ENCODE measurements at regions not wholly inside any gene's neighbourhood (a gene's known extent, or its start where the extent isn't known, plus 50 kb on each side); places are given as distances from the start of the nearest gene placed in this dataset.

DNA sequence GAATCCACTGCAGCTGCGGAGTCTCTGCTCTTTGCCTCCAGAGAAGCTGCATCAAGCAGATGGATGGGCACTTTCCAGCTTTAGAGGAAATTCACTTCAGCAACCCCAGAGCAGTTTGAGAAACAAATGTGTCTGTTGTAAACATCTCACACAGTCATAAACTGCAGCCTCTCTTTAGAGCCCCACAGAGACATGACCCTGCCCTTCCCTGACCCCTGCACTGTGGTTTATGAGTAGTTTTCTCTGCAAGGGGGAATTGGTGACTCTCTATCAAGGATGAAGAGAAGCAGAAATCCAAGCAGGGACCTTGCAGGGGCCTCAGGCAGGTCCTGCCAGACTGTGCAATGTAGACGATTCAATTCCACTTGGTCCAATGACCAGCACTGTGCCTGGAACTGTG is 160.2 kb downstream of the SH2D4B start:
- no peaks in the 10 kb centered on the region for H3K4me1 ChIP-seq
- H3K4me3 ChIP-seq, result no peak overlapping the region
- intact Hi-C loops (cut with DNase I; ENCODE audit: low total_unique reads), result no loop called here
- no peaks in the 10 kb centered on the region for H3K36me3 ChIP-seq
- TF ChIP-seq POLR2A (IDR thresholded peaks at IDR 0.05), result no peak
- TF ChIP-seq, protein P1, sequence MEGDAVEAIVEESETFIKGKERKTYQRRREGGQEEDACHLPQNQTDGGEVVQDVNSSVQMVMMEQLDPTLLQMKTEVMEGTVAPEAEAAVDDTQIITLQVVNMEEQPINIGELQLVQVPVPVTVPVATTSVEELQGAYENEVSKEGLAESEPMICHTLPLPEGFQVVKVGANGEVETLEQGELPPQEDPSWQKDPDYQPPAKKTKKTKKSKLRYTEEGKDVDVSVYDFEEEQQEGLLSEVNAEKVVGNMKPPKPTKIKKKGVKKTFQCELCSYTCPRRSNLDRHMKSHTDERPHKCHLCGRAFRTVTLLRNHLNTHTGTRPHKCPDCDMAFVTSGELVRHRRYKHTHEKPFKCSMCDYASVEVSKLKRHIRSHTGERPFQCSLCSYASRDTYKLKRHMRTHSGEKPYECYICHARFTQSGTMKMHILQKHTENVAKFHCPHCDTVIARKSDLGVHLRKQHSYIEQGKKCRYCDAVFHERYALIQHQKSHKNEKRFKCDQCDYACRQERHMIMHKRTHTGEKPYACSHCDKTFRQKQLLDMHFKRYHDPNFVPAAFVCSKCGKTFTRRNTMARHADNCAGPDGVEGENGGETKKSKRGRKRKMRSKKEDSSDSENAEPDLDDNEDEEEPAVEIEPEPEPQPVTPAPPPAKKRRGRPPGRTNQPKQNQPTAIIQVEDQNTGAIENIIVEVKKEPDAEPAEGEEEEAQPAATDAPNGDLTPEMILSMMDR (IDR thresholded peaks at IDR 0.05), result no peak
- DNase-seq, result no peak
- H3K9me3 ChIP-seq, result no peaks in the 10 kb centered on the region
- no peak overlapping the region for H3K27ac ChIP-seq
- no peaks in the 10 kb centered on the region for H3K27me3 ChIP-seq

DNA sequence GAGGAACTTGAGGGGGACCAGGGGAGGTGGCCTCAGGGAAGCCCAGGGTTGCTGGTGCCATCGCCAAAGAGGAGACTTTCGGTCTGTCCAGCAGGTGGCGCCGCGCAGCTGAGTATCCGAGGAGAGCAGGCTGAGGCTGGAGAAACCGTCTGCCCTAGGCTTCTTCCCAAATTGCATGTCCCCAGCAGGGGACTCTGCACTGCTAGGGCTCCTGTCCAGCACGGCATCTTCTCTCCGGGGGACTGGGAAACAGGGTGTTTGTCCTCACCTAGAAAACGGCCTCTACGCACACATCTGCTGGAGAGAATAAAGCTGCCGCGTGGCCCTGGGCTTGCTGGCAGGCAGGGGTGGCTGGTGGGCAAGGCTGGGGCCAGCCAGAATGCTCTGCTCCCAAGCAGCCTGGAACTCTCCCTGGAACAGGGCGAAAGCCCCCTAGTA is 161.9 kb downstream of the SH2D4B start:
- no peaks in the 10 kb centered on the region for H3K27me3 ChIP-seq
- no peaks in the 10 kb centered on the region for H3K4me1 ChIP-seq
- TF ChIP-seq, protein P1 (IDR thresholded peaks at IDR 0.05), result peak; percentile 65 to 71 (median 68)
- TF ChIP-seq POLR2A (IDR thresholded peaks at IDR 0.05), result no peak
- no peak overlapping the region for H3K4me3 ChIP-seq
- no peaks in the 10 kb centered on the region for H3K36me3 ChIP-seq
- no peak overlapping the region for H3K27ac ChIP-seq
- intact Hi-C loops (cut with DNase I; ENCODE audit: low total_unique reads), result no loop called here
- DNase-seq, result peak; percentile 55 to 67
- no peaks in the 10 kb centered on the region for H3K9me3 ChIP-seq

DNA sequence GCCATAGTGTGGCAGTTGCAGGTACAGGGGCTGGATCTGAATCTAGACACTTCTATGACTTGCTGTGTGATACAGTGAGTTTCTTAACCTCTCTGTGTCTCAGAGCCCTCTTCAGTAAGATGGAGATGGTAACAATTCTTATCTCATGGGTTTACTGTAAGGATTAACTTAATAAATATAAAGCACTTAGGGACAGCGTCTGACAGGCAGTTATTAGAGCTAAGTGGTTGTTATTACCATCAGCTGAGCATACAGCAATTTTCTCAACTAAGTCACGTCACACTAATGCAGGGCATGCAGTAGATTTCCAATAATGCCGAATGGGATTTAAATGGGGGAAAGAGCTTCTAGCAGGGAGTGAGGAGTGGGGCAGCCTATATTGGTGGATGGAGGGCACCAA is 162.6 kb downstream of the SH2D4B start:
- no peaks in the 10 kb centered on the region for H3K27me3 ChIP-seq
- H3K27ac ChIP-seq, result no peak overlapping the region
- H3K4me1 ChIP-seq, result no peaks in the 10 kb centered on the region
- no peaks in the 10 kb centered on the region for H3K36me3 ChIP-seq
- no peak for TF ChIP-seq POLR2A (IDR thresholded peaks at IDR 0.05)
- TF ChIP-seq, protein P1 (IDR thresholded peaks at IDR 0.05), result no peak
- no peak for DNase-seq
- intact Hi-C loops (cut with DNase I; ENCODE audit: low total_unique reads), result no loop called here
- H3K4me3 ChIP-seq, result no peak overlapping the region
- H3K9me3 ChIP-seq, result no peaks in the 10 kb centered on the region

DNA sequence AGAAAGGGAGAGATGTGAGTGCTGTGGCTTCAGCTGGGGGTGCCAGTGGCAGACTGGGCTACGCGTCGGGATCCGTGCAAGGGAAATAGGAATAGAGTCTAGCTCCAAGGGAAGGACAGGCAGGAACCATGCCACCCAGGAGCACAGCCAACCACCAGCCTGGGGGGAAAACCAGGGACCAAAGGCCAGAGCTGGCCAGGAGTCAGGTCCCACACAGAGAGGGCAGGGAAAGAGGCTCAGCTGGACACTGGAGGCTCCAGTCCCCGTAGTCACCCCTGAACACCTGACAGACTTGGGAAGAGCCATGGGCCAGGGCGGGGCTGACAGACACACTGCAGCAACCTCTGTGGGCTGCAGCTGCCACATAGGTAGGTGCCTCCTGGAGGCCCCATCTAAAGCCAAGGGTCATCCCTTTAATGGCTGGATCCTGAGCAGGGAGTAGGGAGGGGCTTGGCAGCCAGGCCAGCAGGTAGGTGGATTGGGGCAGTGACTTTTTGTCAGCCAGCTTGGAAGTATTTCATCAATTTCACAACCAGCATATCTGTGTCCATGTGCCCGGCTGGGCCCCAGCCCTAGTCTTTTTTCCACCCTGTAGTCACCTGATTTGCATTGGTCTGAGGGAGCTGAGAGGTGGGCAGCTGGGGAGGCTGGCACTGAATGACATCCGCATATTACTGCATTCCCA is 163.2 kb downstream of the SH2D4B start:
- no peak for DNase-seq
- Histone ChIP-seq H3K36me3 (no peaks in the 10 kb centered on the region), H3K4me3 (no peak overlapping the region), H3K27ac (no peak overlapping the region), H3K27me3 (no peaks in the 10 kb centered on the region), H3K4me1 (no peaks in the 10 kb centered on the region), H3K9me3 (no peaks in the 10 kb centered on the region)
- TF ChIP-seq POLR2A (IDR thresholded peaks at IDR 0.05), result no peak
- TF ChIP-seq, protein P1 (IDR thresholded peaks at IDR 0.05), result no peak
- intact Hi-C loops (cut with DNase I; ENCODE audit: low total_unique reads), result no loop called here

DNA sequence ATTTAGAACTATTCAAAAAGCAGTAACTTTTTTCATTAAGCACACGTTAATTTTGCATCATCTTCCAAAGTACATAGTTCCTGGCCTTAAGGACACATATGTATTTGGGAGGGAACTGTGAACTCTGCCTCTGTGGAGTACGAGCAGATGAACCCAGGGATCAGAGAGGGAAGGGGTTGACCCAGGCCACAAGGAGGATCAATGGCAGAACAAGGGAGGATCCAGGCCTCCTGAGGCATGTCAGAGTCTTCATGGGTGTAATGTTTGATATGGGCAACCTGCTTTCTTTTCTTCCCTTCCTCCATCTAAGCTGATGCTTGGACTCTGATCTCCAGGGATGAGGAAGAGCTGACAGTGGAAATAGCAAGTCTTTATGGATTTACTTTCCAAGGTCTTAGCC is 164.0 kb downstream of the SH2D4B start:
- H3K27ac ChIP-seq, result no peak overlapping the region
- intact Hi-C loops (cut with DNase I; ENCODE audit: low total_unique reads), result no loop called here
- H3K27me3 ChIP-seq, result no peaks in the 10 kb centered on the region
- no peaks in the 10 kb centered on the region for H3K4me1 ChIP-seq
- no peaks in the 10 kb centered on the region for H3K36me3 ChIP-seq
- no peaks in the 10 kb centered on the region for H3K9me3 ChIP-seq
- no peak overlapping the region for H3K4me3 ChIP-seq
- TF ChIP-seq POLR2A (IDR thresholded peaks at IDR 0.05), result no peak
- TF ChIP-seq, protein P1 (IDR thresholded peaks at IDR 0.05), result no peak
- no peak for DNase-seq

Data from uterus (tissue), 3 donors.